Liver (tissue), 8 donors: ENCODE measurements at regions not wholly inside any gene's neighbourhood (a gene's known extent, or its start where the extent isn't known, plus 50 kb on each side); places are given as distances from the start of the nearest gene placed in this dataset. TPM values are rescaled to one million over a fixed set of nuclear protein-coding genes. Genes with fewer than 3 reads are reported as not detected.

ENCODE experiments used
- DNase-seq: peaks from one replicate; pipeline ENCODE4 v3.0.0-alpha.2; 2017; ENCODE audit warnings: low spot score
- H3K27ac ChIP-seq, 2 donors: one replicate each; pipeline ENCODE4 v1.7.0; 2013; ENCODE audit warnings: inconsistent platforms in 2 of 2, low read length in 2 of 2, control low read depth in 1 of 2, low read depth in 1 of 2, mild to moderate bottlenecking in 1 of 2
- H3K27me3 ChIP-seq, 4 donors: one replicate each; pipeline versions ENCODE4 v1.6.1 to v1.7.0; 2013; ENCODE audit warnings: low read length in 3 of 4, inconsistent platforms in 1 of 4, mild to moderate bottlenecking in 1 of 4, moderate library complexity in 1 of 4; ENCODE audit not compliant: control insufficient read depth in 4 of 4, insufficient read depth in 4 of 4
- H3K36me3 ChIP-seq, 4 donors: one replicate each; pipeline versions ENCODE4 v1.6.1 to v1.7.0; 2013; ENCODE audit warnings: low read length in 3 of 4, mild to moderate bottlenecking in 3 of 4, low read depth in 1 of 4, moderate library complexity in 1 of 4; ENCODE audit not compliant: control insufficient read depth in 4 of 4, insufficient read depth in 3 of 4
- H3K4me1 ChIP-seq, 4 donors: one replicate each; pipeline versions ENCODE4 v1.6.1 to v1.7.0; 2013; ENCODE audit warnings: low read length in 3 of 4, mild to moderate bottlenecking in 3 of 4, moderate library complexity in 1 of 4; ENCODE audit not compliant: control insufficient read depth in 4 of 4, insufficient read depth in 4 of 4
- H3K4me3 ChIP-seq, 3 donors: one replicate each; pipeline versions ENCODE4 v1.6.1 to v1.7.0; 2013; ENCODE audit warnings: low read length in 3 of 3, control low read depth in 1 of 3, low read depth in 1 of 3, mild to moderate bottlenecking in 1 of 3
- H3K9ac ChIP-seq, 2 donors: one replicate each; pipeline ENCODE4 v1.7.0; 2013; ENCODE audit warnings: low read length in 2 of 2, mild to moderate bottlenecking in 2 of 2, moderate library complexity in 2 of 2, control low read depth in 1 of 2, low read depth in 1 of 2
- H3K9me3 ChIP-seq, 4 donors: one replicate each; pipeline versions ENCODE4 v1.6.1 to v1.7.0; 2013; ENCODE audit warnings: low read length in 3 of 4; ENCODE audit not compliant: control insufficient read depth in 4 of 4
- EGR1 ChIP-seq, 2 donors: IDR thresholded peaks; 2 replicates each; pipeline ENCODE4 v1.6.1; 2016 to 2018; ENCODE audit warnings: antibody characterized with exemption in 2 of 2, low read depth in 2 of 2
- FOXA2 ChIP-seq: IDR thresholded peaks from 2 replicates; pipeline ENCODE4 v1.6.1; 2016; ENCODE audit warnings: antibody characterized with exemption
- GABPA ChIP-seq, 2 donors: IDR thresholded peaks in 1 of 2; conservative IDR thresholded peaks in 1 of 2; 2 replicates each; pipeline ENCODE4 v1.6.1; 2016; ENCODE audit warnings: antibody characterized with exemption in 2 of 2, mild to moderate bottlenecking in 1 of 2, moderate library complexity in 1 of 2
- HNF4A ChIP-seq, 2 donors: conservative IDR thresholded peaks; 2 replicates each; pipeline ENCODE4 v1.6.1; 2016; ENCODE audit warnings: antibody characterized with exemption in 2 of 2, mild to moderate bottlenecking in 2 of 2
- HNF4G ChIP-seq: IDR thresholded peaks from 2 replicates; pipeline ENCODE4 v1.6.1; 2016; ENCODE audit warnings: antibody characterized with exemption
- NR2F2 ChIP-seq: IDR thresholded peaks from 2 replicates; pipeline ENCODE4 v1.6.1; 2016; ENCODE audit warnings: antibody characterized with exemption
- RAD21 ChIP-seq, 2 donors: IDR thresholded peaks; 2 replicates each; pipeline ENCODE4 v1.6.1; 2016; ENCODE audit warnings: antibody characterized with exemption in 2 of 2, mild to moderate bottlenecking in 2 of 2
- RXRA ChIP-seq, 2 donors: IDR thresholded peaks; 2 replicates each; pipeline ENCODE4 v1.6.1; 2017 to 2018; ENCODE audit warnings: antibody characterized with exemption in 2 of 2, mild to moderate bottlenecking in 1 of 2
- TAF1 ChIP-seq: conservative IDR thresholded peaks from 2 replicates; pipeline ENCODE4 v1.6.1; 2016; ENCODE audit warnings: antibody characterized with exemption, mild to moderate bottlenecking
- WGBS: extraction: QIAGEN DNeasy Blood & Tissue Kit; methylation state at CpG from one replicate; pipeline ENCODE4 v1.1.7; 2013; 5-methylcytosine and 5-hydroxymethylcytosine counted together
- small RNA-seq: library from RNA; depleted of rRNA; stranded (forward); fragments of <200 nt; gene quantifications from one replicate; pipeline ENCODE3, GENCODE V24; 2014
- TF ChIP-seq, protein P1 (sequence below): IDR thresholded peaks from 2 replicates; pipeline ENCODE4 v1.6.1; 2016; ENCODE audit warnings: antibody characterized with exemption
- TF ChIP-seq, protein P2 (sequence below): IDR thresholded peaks from 2 replicates; pipeline ENCODE4 v1.6.1; 2016; ENCODE audit warnings: antibody characterized with exemption, mild to moderate bottlenecking
- TF ChIP-seq, protein P3 (sequence below): IDR thresholded peaks from 2 replicates; pipeline ENCODE4 v1.6.1; 2016; ENCODE audit warnings: antibody characterized with exemption
- donor health status: healthy.
- donor health status: healthy.
- donor health status: healthy.
- donor health status: healthy.

DNA sequence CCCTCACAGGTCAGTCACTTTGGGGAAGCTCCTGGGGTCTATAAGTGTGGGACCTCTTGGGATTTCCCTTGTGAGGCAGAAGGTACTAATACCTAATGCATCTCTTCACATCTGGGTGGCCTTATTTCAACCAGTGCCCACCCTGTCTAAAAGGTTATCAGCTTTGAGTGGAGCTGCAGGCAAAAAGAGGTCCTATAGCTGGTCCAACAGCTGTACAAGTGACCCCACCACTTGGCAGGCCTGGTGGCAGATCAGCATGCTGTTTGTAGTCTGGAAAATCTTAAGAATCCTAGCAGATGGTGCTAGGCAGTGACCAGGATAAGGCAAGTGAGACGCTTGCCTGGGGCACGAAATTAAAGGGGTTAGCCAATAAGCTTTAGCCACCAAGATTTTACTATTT, 51.6 kb upstream of the GTSF1L start (continued):
- TF ChIP-seq NR2F2, result no peak

DNA sequence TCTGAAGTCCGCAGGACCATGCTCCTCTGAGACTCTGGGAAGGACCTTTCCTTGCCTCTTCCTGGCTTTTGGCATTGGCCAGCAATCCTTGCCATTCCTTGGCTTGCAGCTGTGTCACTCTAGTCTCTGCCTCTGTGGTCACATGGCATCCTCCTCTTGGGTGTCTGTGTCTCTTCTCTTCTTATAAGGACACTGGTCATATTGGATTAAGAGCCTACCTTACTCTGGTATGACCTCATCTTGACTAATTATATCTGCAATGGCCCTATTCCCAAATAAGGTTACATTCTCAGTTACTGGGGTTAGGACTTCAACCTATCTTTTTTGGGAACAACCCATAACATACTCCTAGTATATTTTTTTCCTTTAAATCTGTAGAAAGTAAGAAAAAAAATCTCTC, 49.9 kb upstream of the GTSF1L start:
- H3K36me3 ChIP-seq, result peaks cover 0 to 2% (median 0%) of the 10 kb centered on the region in 4 donors
- H3K27ac ChIP-seq, result no peak overlapping the region
- TF ChIP-seq HNF4G (no peak), TAF1 (no peak), RAD21 (IDR thresholded peaks at IDR 0.05) (no peak), RXRA (IDR thresholded peaks at IDR 0.05) (no peak), EGR1 (IDR thresholded peaks at IDR 0.05; ENCODE audit: low read depth in 2 of 2) (no peak), FOXA2 (no peak), NR2F2 (no peak), GABPA (IDR thresholded peaks at IDR 0.05 in 1 of 2, conservative IDR thresholded peaks at IDR 0.05 in 1 of 2) (no peak), HNF4A (conservative IDR thresholded peaks at IDR 0.05) (no peak)
- TF ChIP-seq, protein P1, sequence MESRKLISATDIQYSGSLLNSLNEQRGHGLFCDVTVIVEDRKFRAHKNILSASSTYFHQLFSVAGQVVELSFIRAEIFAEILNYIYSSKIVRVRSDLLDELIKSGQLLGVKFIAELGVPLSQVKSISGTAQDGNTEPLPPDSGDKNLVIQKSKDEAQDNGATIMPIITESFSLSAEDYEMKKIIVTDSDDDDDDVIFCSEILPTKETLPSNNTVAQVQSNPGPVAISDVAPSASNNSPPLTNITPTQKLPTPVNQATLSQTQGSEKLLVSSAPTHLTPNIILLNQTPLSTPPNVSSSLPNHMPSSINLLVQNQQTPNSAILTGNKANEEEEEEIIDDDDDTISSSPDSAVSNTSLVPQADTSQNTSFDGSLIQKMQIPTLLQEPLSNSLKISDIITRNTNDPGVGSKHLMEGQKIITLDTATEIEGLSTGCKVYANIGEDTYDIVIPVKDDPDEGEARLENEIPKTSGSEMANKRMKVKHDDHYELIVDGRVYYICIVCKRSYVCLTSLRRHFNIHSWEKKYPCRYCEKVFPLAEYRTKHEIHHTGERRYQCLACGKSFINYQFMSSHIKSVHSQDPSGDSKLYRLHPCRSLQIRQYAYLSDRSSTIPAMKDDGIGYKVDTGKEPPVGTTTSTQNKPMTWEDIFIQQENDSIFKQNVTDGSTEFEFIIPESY, result no peak
- TF ChIP-seq, protein P2, sequence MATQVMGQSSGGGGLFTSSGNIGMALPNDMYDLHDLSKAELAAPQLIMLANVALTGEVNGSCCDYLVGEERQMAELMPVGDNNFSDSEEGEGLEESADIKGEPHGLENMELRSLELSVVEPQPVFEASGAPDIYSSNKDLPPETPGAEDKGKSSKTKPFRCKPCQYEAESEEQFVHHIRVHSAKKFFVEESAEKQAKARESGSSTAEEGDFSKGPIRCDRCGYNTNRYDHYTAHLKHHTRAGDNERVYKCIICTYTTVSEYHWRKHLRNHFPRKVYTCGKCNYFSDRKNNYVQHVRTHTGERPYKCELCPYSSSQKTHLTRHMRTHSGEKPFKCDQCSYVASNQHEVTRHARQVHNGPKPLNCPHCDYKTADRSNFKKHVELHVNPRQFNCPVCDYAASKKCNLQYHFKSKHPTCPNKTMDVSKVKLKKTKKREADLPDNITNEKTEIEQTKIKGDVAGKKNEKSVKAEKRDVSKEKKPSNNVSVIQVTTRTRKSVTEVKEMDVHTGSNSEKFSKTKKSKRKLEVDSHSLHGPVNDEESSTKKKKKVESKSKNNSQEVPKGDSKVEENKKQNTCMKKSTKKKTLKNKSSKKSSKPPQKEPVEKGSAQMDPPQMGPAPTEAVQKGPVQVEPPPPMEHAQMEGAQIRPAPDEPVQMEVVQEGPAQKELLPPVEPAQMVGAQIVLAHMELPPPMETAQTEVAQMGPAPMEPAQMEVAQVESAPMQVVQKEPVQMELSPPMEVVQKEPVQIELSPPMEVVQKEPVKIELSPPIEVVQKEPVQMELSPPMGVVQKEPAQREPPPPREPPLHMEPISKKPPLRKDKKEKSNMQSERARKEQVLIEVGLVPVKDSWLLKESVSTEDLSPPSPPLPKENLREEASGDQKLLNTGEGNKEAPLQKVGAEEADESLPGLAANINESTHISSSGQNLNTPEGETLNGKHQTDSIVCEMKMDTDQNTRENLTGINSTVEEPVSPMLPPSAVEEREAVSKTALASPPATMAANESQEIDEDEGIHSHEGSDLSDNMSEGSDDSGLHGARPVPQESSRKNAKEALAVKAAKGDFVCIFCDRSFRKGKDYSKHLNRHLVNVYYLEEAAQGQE, result no peak
- TF ChIP-seq, protein P3, sequence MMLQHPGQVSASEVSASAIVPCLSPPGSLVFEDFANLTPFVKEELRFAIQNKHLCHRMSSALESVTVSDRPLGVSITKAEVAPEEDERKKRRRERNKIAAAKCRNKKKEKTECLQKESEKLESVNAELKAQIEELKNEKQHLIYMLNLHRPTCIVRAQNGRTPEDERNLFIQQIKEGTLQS, result no peak
- WGBS, result 90% methylated on average over 1 of the region's 1 CpG
- no peak overlapping the region for H3K4me3 ChIP-seq
- no peak for DNase-seq
- peaks cover 3 to 16% (median 6%) of the 10 kb centered on the region in 4 donors for H3K9me3 ChIP-seq
- H3K4me1 ChIP-seq, result no peaks in the 10 kb centered on the region
- H3K9ac ChIP-seq, result no peak overlapping the region
- H3K27me3 ChIP-seq, result peaks cover 0 to 5% (median 2%) of the 10 kb centered on the region in 4 donors

Small RNAs in the stretch of these regions (small RNA-seq; reads per million reads assigned to genes)
- not detected for gene RNU6-639P
